Liver (tissue), 8 donors: ENCODE measurements at regions not wholly inside any gene's neighbourhood (a gene's known extent, or its start where the extent isn't known, plus 50 kb on each side); places are given as distances from the start of the nearest gene placed in this dataset.

Experiments
- DNase-seq: peaks from one replicate; pipeline ENCODE4 v3.0.0-alpha.2; 2017; ENCODE audit warnings: low spot score
- H3K27ac ChIP-seq, 2 donors: one replicate each; pipeline ENCODE4 v1.7.0; 2013; ENCODE audit warnings: inconsistent platforms in 2 of 2, low read length in 2 of 2, control low read depth in 1 of 2, low read depth in 1 of 2, mild to moderate bottlenecking in 1 of 2
- H3K27me3 ChIP-seq, 4 donors: one replicate each; pipeline versions ENCODE4 v1.6.1 to v1.7.0; 2013; ENCODE audit warnings: low read length in 3 of 4, inconsistent platforms in 1 of 4, mild to moderate bottlenecking in 1 of 4, moderate library complexity in 1 of 4; ENCODE audit not compliant: control insufficient read depth in 4 of 4, insufficient read depth in 4 of 4
- H3K36me3 ChIP-seq, 4 donors: one replicate each; pipeline versions ENCODE4 v1.6.1 to v1.7.0; 2013; ENCODE audit warnings: low read length in 3 of 4, mild to moderate bottlenecking in 3 of 4, low read depth in 1 of 4, moderate library complexity in 1 of 4; ENCODE audit not compliant: control insufficient read depth in 4 of 4, insufficient read depth in 3 of 4
- H3K4me1 ChIP-seq, 4 donors: one replicate each; pipeline versions ENCODE4 v1.6.1 to v1.7.0; 2013; ENCODE audit warnings: low read length in 3 of 4, mild to moderate bottlenecking in 3 of 4, moderate library complexity in 1 of 4; ENCODE audit not compliant: control insufficient read depth in 4 of 4, insufficient read depth in 4 of 4
- H3K4me3 ChIP-seq, 3 donors: one replicate each; pipeline versions ENCODE4 v1.6.1 to v1.7.0; 2013; ENCODE audit warnings: low read length in 3 of 3, control low read depth in 1 of 3, low read depth in 1 of 3, mild to moderate bottlenecking in 1 of 3
- H3K9ac ChIP-seq, 2 donors: one replicate each; pipeline ENCODE4 v1.7.0; 2013; ENCODE audit warnings: low read length in 2 of 2, mild to moderate bottlenecking in 2 of 2, moderate library complexity in 2 of 2, control low read depth in 1 of 2, low read depth in 1 of 2
- H3K9me3 ChIP-seq, 4 donors: one replicate each; pipeline versions ENCODE4 v1.6.1 to v1.7.0; 2013; ENCODE audit warnings: low read length in 3 of 4; ENCODE audit not compliant: control insufficient read depth in 4 of 4
- EGR1 ChIP-seq, 2 donors: IDR thresholded peaks; 2 replicates each; pipeline ENCODE4 v1.6.1; 2016 to 2018; ENCODE audit warnings: antibody characterized with exemption in 2 of 2, low read depth in 2 of 2
- FOXA1 ChIP-seq: IDR thresholded peaks from 2 replicates; pipeline ENCODE4 v1.6.1; 2016; ENCODE audit warnings: antibody characterized with exemption
- FOXA2 ChIP-seq: IDR thresholded peaks from 2 replicates; pipeline ENCODE4 v1.6.1; 2016; ENCODE audit warnings: antibody characterized with exemption
- GABPA ChIP-seq, 2 donors: IDR thresholded peaks in 1 of 2; conservative IDR thresholded peaks in 1 of 2; 2 replicates each; pipeline ENCODE4 v1.6.1; 2016; ENCODE audit warnings: antibody characterized with exemption in 2 of 2, mild to moderate bottlenecking in 1 of 2, moderate library complexity in 1 of 2
- HNF4A ChIP-seq, 2 donors: conservative IDR thresholded peaks; 2 replicates each; pipeline ENCODE4 v1.6.1; 2016; ENCODE audit warnings: antibody characterized with exemption in 2 of 2, mild to moderate bottlenecking in 2 of 2
- HNF4G ChIP-seq: IDR thresholded peaks from 2 replicates; pipeline ENCODE4 v1.6.1; 2016; ENCODE audit warnings: antibody characterized with exemption
- JUND ChIP-seq, 2 donors: IDR thresholded peaks; 2 replicates each; pipeline ENCODE4 v1.6.1; 2016; ENCODE audit warnings: antibody characterized with exemption in 2 of 2
- RAD21 ChIP-seq, 2 donors: IDR thresholded peaks; 2 replicates each; pipeline ENCODE4 v1.6.1; 2016; ENCODE audit warnings: antibody characterized with exemption in 2 of 2, mild to moderate bottlenecking in 2 of 2
- SP1 ChIP-seq: IDR thresholded peaks from 2 replicates; pipeline ENCODE4 v1.6.1; 2018; ENCODE audit warnings: antibody characterized with exemption, mild to moderate bottlenecking
- YY1 ChIP-seq: IDR thresholded peaks from 2 replicates; pipeline ENCODE4 v1.6.1; 2016; ENCODE audit warnings: antibody characterized with exemption, mild to moderate bottlenecking
- WGBS: extraction: QIAGEN DNeasy Blood & Tissue Kit; methylation state at CpG from one replicate; pipeline ENCODE4 v1.1.7; 2013; 5-methylcytosine and 5-hydroxymethylcytosine counted together
- TF ChIP-seq, protein P1 (sequence below): IDR thresholded peaks from 2 replicates; pipeline ENCODE4 v1.6.1; 2016; ENCODE audit warnings: antibody characterized with exemption
- TF ChIP-seq, protein P2 (sequence below): IDR thresholded peaks from 2 replicates; pipeline ENCODE4 v1.6.1; 2016; ENCODE audit warnings: antibody characterized with exemption
- TF ChIP-seq, protein P3 (sequence below): fragments of 150-350 bp; IDR thresholded peaks from 2 replicates; pipeline ENCODE4 v1.5.1; 2017; ENCODE audit warnings: improper control_type of control experiment, low read depth, low read length; ENCODE audit not compliant: missing input control
- TF ChIP-seq, protein P4 (sequence below): IDR thresholded peaks from 2 replicates; pipeline ENCODE4 v1.6.1; 2016; ENCODE audit warnings: antibody characterized with exemption, mild to moderate bottlenecking
- donor health status: healthy.
- donor health status: healthy.
- donor health status: healthy.
- donor health status: healthy.
- donor health status: healthy.

DNA sequence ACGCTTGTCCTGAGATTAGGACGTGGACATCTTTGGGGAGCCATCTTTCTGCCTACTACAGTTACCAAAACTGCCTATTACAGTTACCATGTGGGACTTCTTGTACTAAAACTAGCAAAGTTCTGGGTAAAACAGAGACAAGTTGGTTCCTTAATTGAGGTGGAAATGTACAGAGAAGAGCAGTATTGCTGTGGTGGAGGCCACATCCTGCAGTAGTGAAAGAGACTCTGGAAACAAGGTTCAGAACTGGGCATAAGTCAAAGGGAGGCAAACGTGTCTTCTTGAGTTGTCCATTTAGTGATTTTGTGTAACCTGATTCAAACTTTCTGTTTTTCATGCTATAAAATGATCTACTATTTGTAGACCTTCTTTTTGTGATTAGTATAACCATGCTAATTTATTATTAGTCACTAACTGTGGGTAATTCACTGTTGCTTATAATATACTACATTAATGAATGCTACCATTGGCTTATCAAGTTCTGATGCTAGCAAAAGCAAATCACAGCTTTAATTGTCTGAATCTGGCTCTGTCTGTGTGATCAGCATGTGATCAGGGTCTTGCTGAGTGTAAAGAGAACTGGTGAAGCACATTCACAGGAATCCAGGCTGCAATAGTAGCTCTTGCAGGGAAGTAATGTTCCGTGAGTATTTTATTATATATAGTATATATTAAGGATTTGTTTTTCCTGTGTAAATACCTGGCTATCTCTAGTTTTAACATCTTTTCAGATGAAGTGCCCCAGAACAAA is 207.9 kb upstream of the GAP43 start:
- Histone ChIP-seq H3K4me3 (no peak overlapping the region), H3K36me3 (no peaks in the 10 kb centered on the region), H3K27ac (no peak overlapping the region), H3K9ac (no peak overlapping the region), H3K27me3 (no peaks in the 10 kb centered on the region), H3K4me1 (no peaks in the 10 kb centered on the region), H3K9me3 (no peaks in the 10 kb centered on the region)
- WGBS = 80% methylated on average over 4 of the region's 4 CpGs
- DNase-seq = no peak
- TF ChIP-seq RAD21 (IDR thresholded peaks at IDR 0.05) (no peak), HNF4G (no peak), JUND (IDR thresholded peaks at IDR 0.05) (no peak), HNF4A (conservative IDR thresholded peaks at IDR 0.05) (no peak), EGR1 (IDR thresholded peaks at IDR 0.05; ENCODE audit: low read depth in 2 of 2) (no peak), SP1 (no peak), FOXA1 (no peak)
- TF ChIP-seq, protein P1, sequence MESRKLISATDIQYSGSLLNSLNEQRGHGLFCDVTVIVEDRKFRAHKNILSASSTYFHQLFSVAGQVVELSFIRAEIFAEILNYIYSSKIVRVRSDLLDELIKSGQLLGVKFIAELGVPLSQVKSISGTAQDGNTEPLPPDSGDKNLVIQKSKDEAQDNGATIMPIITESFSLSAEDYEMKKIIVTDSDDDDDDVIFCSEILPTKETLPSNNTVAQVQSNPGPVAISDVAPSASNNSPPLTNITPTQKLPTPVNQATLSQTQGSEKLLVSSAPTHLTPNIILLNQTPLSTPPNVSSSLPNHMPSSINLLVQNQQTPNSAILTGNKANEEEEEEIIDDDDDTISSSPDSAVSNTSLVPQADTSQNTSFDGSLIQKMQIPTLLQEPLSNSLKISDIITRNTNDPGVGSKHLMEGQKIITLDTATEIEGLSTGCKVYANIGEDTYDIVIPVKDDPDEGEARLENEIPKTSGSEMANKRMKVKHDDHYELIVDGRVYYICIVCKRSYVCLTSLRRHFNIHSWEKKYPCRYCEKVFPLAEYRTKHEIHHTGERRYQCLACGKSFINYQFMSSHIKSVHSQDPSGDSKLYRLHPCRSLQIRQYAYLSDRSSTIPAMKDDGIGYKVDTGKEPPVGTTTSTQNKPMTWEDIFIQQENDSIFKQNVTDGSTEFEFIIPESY = no peak
- TF ChIP-seq, protein P2, sequence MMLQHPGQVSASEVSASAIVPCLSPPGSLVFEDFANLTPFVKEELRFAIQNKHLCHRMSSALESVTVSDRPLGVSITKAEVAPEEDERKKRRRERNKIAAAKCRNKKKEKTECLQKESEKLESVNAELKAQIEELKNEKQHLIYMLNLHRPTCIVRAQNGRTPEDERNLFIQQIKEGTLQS = no peak

DNA sequence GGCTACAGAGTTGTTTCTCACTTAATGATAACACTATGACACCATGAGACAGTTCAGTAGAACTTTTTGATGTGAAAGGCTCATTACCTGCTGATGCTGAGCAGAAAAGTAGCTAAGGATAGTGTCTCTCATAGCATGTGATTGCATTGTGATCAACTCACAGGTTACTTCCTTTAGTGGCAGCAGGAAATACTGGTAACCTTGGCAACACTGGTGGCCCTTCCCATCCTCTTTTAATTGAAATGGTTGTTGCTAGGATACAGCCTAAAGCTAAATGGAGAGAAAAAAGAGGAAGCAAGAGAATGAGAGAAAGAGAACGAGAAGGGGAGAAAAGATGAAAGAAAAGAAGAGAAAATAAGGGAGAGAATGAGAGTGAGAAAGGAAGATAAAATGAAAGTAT is 204.7 kb upstream of the GAP43 start:
- no peaks in the 10 kb centered on the region for H3K9me3 ChIP-seq
- H3K36me3 ChIP-seq = no peaks in the 10 kb centered on the region
- H3K27ac ChIP-seq = no peak overlapping the region
- no peak overlapping the region for H3K4me3 ChIP-seq
- no peak overlapping the region for H3K9ac ChIP-seq
- H3K27me3 ChIP-seq = no peaks in the 10 kb centered on the region
- no peaks in the 10 kb centered on the region for H3K4me1 ChIP-seq
- 40% methylated on average over 1 of the region's 1 CpG for WGBS
- TF ChIP-seq SP1 (no peak), FOXA1 (no peak), HNF4A (conservative IDR thresholded peaks at IDR 0.05) (no peak), YY1 (no peak), RAD21 (IDR thresholded peaks at IDR 0.05) (no peak), EGR1 (IDR thresholded peaks at IDR 0.05; ENCODE audit: low read depth in 2 of 2) (no peak), FOXA2 (no peak), GABPA (IDR thresholded peaks at IDR 0.05 in 1 of 2, conservative IDR thresholded peaks at IDR 0.05 in 1 of 2) (no peak)
- TF ChIP-seq, protein P3, sequence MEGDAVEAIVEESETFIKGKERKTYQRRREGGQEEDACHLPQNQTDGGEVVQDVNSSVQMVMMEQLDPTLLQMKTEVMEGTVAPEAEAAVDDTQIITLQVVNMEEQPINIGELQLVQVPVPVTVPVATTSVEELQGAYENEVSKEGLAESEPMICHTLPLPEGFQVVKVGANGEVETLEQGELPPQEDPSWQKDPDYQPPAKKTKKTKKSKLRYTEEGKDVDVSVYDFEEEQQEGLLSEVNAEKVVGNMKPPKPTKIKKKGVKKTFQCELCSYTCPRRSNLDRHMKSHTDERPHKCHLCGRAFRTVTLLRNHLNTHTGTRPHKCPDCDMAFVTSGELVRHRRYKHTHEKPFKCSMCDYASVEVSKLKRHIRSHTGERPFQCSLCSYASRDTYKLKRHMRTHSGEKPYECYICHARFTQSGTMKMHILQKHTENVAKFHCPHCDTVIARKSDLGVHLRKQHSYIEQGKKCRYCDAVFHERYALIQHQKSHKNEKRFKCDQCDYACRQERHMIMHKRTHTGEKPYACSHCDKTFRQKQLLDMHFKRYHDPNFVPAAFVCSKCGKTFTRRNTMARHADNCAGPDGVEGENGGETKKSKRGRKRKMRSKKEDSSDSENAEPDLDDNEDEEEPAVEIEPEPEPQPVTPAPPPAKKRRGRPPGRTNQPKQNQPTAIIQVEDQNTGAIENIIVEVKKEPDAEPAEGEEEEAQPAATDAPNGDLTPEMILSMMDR = no peak
- TF ChIP-seq, protein P4, sequence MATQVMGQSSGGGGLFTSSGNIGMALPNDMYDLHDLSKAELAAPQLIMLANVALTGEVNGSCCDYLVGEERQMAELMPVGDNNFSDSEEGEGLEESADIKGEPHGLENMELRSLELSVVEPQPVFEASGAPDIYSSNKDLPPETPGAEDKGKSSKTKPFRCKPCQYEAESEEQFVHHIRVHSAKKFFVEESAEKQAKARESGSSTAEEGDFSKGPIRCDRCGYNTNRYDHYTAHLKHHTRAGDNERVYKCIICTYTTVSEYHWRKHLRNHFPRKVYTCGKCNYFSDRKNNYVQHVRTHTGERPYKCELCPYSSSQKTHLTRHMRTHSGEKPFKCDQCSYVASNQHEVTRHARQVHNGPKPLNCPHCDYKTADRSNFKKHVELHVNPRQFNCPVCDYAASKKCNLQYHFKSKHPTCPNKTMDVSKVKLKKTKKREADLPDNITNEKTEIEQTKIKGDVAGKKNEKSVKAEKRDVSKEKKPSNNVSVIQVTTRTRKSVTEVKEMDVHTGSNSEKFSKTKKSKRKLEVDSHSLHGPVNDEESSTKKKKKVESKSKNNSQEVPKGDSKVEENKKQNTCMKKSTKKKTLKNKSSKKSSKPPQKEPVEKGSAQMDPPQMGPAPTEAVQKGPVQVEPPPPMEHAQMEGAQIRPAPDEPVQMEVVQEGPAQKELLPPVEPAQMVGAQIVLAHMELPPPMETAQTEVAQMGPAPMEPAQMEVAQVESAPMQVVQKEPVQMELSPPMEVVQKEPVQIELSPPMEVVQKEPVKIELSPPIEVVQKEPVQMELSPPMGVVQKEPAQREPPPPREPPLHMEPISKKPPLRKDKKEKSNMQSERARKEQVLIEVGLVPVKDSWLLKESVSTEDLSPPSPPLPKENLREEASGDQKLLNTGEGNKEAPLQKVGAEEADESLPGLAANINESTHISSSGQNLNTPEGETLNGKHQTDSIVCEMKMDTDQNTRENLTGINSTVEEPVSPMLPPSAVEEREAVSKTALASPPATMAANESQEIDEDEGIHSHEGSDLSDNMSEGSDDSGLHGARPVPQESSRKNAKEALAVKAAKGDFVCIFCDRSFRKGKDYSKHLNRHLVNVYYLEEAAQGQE = no peak
- TF ChIP-seq, protein P2 = no peak
- DNase-seq = no peak
